ENCODE measurements at regions not wholly inside any gene's neighbourhood (a gene's known extent, or its start where the extent isn't known, plus 50 kb on each side); places are given as distances from the start of the nearest gene placed in this dataset.

DNA sequence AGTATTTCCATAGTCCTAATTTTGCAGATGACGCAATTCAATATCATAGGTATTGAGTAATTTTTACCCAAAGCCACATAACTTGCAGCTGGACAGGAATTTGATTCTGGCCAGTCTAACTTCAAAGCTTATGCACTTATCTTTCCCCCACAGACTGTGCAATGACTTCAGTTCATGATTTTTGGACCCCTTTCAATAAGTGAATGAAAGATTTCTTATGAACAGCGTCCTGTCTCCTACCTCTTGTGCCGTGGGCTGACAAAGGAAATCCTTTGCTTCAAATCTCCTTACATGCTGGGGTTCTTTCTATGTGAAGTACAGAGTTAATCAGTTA, 217.7 kb upstream of the KIRREL3 start:
- intact Hi-C loops (cut with micrococcal nuclease), result no loop called here
- no peak overlapping the region for H3K4ac ChIP-seq (ENCODE audit: low read depth, low read length)
- H3K27ac ChIP-seq (ENCODE audit: insufficient read depth, low read length), result no peak overlapping the region
- no peak overlapping the region for H2BK5ac ChIP-seq (ENCODE audit: low read depth, low read length, poor library complexity, severe bottlenecking)
- no peaks in the 10 kb centered on the region for H3K79me1 ChIP-seq (ENCODE audit: low read depth in 1 of 2, low read length in 2 of 2)
- no TSS peak for BruUV-seq (replicated peaks)
- no peak overlapping the region for H4K8ac ChIP-seq (ENCODE audit: low read depth in 2 of 2, low read length in 2 of 2)
- no peak overlapping the region for H3K23ac ChIP-seq (ENCODE audit: low read depth, low read length)
- no peaks in the 10 kb centered on the region for H3K9me3 ChIP-seq (ENCODE audit: control insufficient read depth, insufficient read depth, low read length)
- in situ Hi-C loops (cut with MboI; ENCODE audit: low sequenced_read_pairs), result no loop called here
- TF ChIP-seq CEBPB (IDR thresholded peaks at IDR 0.05; ENCODE audit: low read depth, low read length), result peak; percentile 52
- TF ChIP-seq RAD21 (IDR thresholded peaks at IDR 0.05; ENCODE audit: low read length), result no peak
- H3K9ac ChIP-seq (ENCODE audit: low read depth, low read length), result no peak overlapping the region
- ChIA-PET CTCF (no interaction called here), POLR2A (ENCODE audit: unreplicated experiment) (no interaction called here)
- H3K27me3 ChIP-seq (ENCODE audit: control insufficient read depth, insufficient read depth, low read length), result no peaks in the 10 kb centered on the region
- H3K14ac ChIP-seq (replicated peaks; ENCODE audit: low read depth, low read length), result no peak overlapping the region
- H3K36me3 ChIP-seq (ENCODE audit: control insufficient read depth, insufficient read depth, low read length), result no peaks in the 10 kb centered on the region
- H2BK20ac ChIP-seq (ENCODE audit: low read depth, low read length), result no peak overlapping the region
- no peak overlapping the region for H3K4me3 ChIP-seq (ENCODE audit: insufficient read depth, low read depth, low read length)
- no peak for DNase-seq
- H3K9me1 ChIP-seq (ENCODE audit: insufficient read depth, low read length), result no peaks in the 10 kb centered on the region
- no peak overlapping the region for H4K91ac ChIP-seq (ENCODE audit: insufficient read depth, low read depth, low read length)
- WGBS, 2 experiments (ENCODE audit: extremely low coverage in 2 of 2, insufficient read length in 1 of 2), result no CpG with 5 or more reads among the region's 3 CpGs
- no peak overlapping the region for H2BK120ac ChIP-seq (ENCODE audit: low read depth, low read length)
- H2AK9ac ChIP-seq (replicated peaks; ENCODE audit: low read depth, low read length, poor library complexity), result no peak overlapping the region
- no peaks in the 10 kb centered on the region for H3K4me1 ChIP-seq (ENCODE audit: control insufficient read depth, insufficient read depth, low read length)
- no peak overlapping the region for H3K4me2 ChIP-seq (ENCODE audit: low read depth, low read length)
- no peak overlapping the region for H2BK15ac ChIP-seq (ENCODE audit: low read depth, low read length)
- no peak overlapping the region for H2AFZ ChIP-seq (replicated peaks; ENCODE audit: low read length, poor library complexity)
- no peak overlapping the region for H2AK5ac ChIP-seq (ENCODE audit: low read depth, low read length)
- dilution Hi-C loops (cut with HindIII; ENCODE audit: low sequenced_read_pairs, unreplicated experiment), result no loop called here
- H3K18ac ChIP-seq (ENCODE audit: low read depth, low read length), result no peak overlapping the region
- H4K20me1 ChIP-seq (ENCODE audit: insufficient read depth, low read length), result no peaks in the 10 kb centered on the region
- no peak overlapping the region for H3K56ac ChIP-seq (ENCODE audit: extremely low read depth, insufficient read depth, low read length)
- ATAC-seq (ENCODE audit: low read depth), result no peak
- H4K5ac ChIP-seq (ENCODE audit: low read depth, low read length), result no peak overlapping the region
